ENCODE measurements at regions not wholly inside any gene's neighbourhood (a gene's known extent, or its start where the extent isn't known, plus 50 kb on each side); places are given as distances from the start of the nearest gene placed in this dataset.

DNA sequence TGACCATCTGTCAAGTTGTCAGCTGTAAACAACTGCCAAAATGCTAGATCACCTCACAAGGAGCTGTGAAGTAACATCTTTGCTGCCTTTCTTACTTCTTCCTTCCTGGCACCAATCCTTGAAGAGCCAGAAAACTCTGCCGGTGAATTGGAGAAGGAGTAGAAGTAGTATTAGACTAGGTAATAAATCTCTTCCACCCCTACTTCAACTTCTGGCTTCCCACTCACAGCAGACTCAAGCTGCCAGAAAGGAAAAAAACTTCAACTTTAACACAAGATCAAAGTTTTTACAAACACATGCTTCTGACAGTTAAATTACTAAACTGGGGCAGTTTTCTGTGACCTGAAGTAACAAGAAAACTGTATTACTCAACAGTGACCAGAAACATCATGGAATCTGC lies 164.7 kb upstream of the SLC7A11 start:
- TF ChIP-seq POLR2A (IDR thresholded peaks at IDR 0.05; ENCODE audit: low read length) = no peak
- no peak for TF ChIP-seq GATA1 (IDR thresholded peaks at IDR 0.05; ENCODE audit: low read depth, low read length)
